ENCODE measurements at regions not wholly inside any gene's neighbourhood (a gene's known extent, or its start where the extent isn't known, plus 50 kb on each side); places are given as distances from the start of the nearest gene placed in this dataset.
"Not testable (repeated sequence)": the region's sequence is repeated elsewhere in the genome, so short reads cannot be mapped to it uniquely, and the experiment has no call there.

- not testable (repeated sequence) for TF ChIP-seq TAF1 (IDR thresholded peaks at IDR 0.05; ENCODE audit: borderline replicate concordance, low read depth, low read length); JUND (IDR thresholded peaks at IDR 0.05); CTCF (IDR thresholded peaks at IDR 0.05); RFX5 (IDR thresholded peaks at IDR 0.05; ENCODE audit: low read length)
Measured at GRCh38 chr17:30644287-30644686, 167.1 kb downstream of the GOSR1 start.
